ENCODE measurements at regions not wholly inside any gene's neighbourhood (a gene's known extent, or its start where the extent isn't known, plus 50 kb on each side); places are given as distances from the start of the nearest gene placed in this dataset.
"Not testable (repeated sequence)": the region's sequence is repeated elsewhere in the genome, so short reads cannot be mapped to it uniquely, and the experiment has no call there.

- Mint-ChIP-seq H3K9me3 (ENCODE audit: low read depth) (peaks cover 4% of the 10 kb centered on the region), H3K27me3 (no peaks in the 10 kb centered on the region), H3K4me3 (ENCODE audit: low read depth) (no peak overlapping the region), H3K4me1 (ENCODE audit: low read depth) (peaks cover 8% of the 10 kb centered on the region), H3K36me3 (ENCODE audit: insufficient read depth) (peaks cover 3% of the 10 kb centered on the region), H3K27ac (no peak overlapping the region)
- no peak for TF ChIP-seq CTCF (IDR thresholded peaks at IDR 0.05; ENCODE audit: unreplicated experiment)
- DNase-seq (ENCODE audit: low spot score, unreplicated experiment), result no peak
Observed at GRCh38 chr13:63737418-63737817, 2321.8 kb upstream of the PCDH20 start.

GRCh38 chr13:63731896-63732295 lies 2316.2 kb upstream of the PCDH20 start:
- Mint-ChIP-seq H3K27ac (no peak overlapping the region), H3K4me1 (ENCODE audit: low read depth) (peaks cover 19% of the 10 kb centered on the region)

GRCh38 chr13:63712159-63712558 lies 2296.5 kb upstream of the PCDH20 start:
- H3K27me3 Mint-ChIP-seq; H3K27ac Mint-ChIP-seq; DNase-seq (ENCODE audit: low spot score, unreplicated experiment); H3K9me3 Mint-ChIP-seq (ENCODE audit: low read depth); H3K36me3 Mint-ChIP-seq (ENCODE audit: insufficient read depth); H3K4me3 Mint-ChIP-seq (ENCODE audit: low read depth); H3K4me1 Mint-ChIP-seq (ENCODE audit: low read depth): not testable (repeated sequence)

More at GRCh38 chr13:63731896-63732295, 2316.2 kb upstream of the PCDH20 start:
- no peak for TF ChIP-seq CTCF (IDR thresholded peaks at IDR 0.05; ENCODE audit: unreplicated experiment)
- Mint-ChIP-seq H3K9me3 (ENCODE audit: low read depth) (peaks cover 2% of the 10 kb centered on the region), H3K36me3 (ENCODE audit: insufficient read depth) (peaks cover 1% of the 10 kb centered on the region), H3K4me3 (ENCODE audit: low read depth) (no peak overlapping the region), H3K27me3 (peaks cover 3% of the 10 kb centered on the region)
- DNase-seq (ENCODE audit: low spot score, unreplicated experiment), result no peak

- TF ChIP-seq CTCF (IDR thresholded peaks at IDR 0.05; ENCODE audit: unreplicated experiment), result no peak
- Mint-ChIP-seq H3K4me3 (ENCODE audit: low read depth) (no peak overlapping the region), H3K27ac (no peak overlapping the region), H3K4me1 (ENCODE audit: low read depth) (no peaks in the 10 kb centered on the region), H3K36me3 (ENCODE audit: insufficient read depth) (no peaks in the 10 kb centered on the region), H3K9me3 (ENCODE audit: low read depth) (no peaks in the 10 kb centered on the region), H3K27me3 (no peaks in the 10 kb centered on the region)
- no peak for DNase-seq (ENCODE audit: low spot score, unreplicated experiment)
Observed at GRCh38 chr13:63706751-63707150, 2291.1 kb upstream of the PCDH20 start.

GRCh38 chr13:63704521-63704920 lies 2288.9 kb upstream of the PCDH20 start:
- TF ChIP-seq CTCF (IDR thresholded peaks at IDR 0.05; ENCODE audit: unreplicated experiment), result no peak
- Mint-ChIP-seq H3K4me3 (ENCODE audit: low read depth) (no peak overlapping the region), H3K36me3 (ENCODE audit: insufficient read depth) (no peaks in the 10 kb centered on the region)

GRCh38 chr13:63700350-63700749 lies 2284.7 kb upstream of the PCDH20 start:
- Mint-ChIP-seq H3K36me3 (ENCODE audit: insufficient read depth) (no peaks in the 10 kb centered on the region), H3K27ac (no peak overlapping the region), H3K9me3 (ENCODE audit: low read depth) (no peaks in the 10 kb centered on the region), H3K4me1 (ENCODE audit: low read depth) (no peaks in the 10 kb centered on the region), H3K27me3 (no peaks in the 10 kb centered on the region), H3K4me3 (ENCODE audit: low read depth) (no peak overlapping the region)
- no peak for TF ChIP-seq CTCF (IDR thresholded peaks at IDR 0.05; ENCODE audit: unreplicated experiment)
- no peak for DNase-seq (ENCODE audit: low spot score, unreplicated experiment)

More at GRCh38 chr13:63704521-63704920, 2288.9 kb upstream of the PCDH20 start:
- Mint-ChIP-seq H3K4me1 (ENCODE audit: low read depth) (no peaks in the 10 kb centered on the region), H3K9me3 (ENCODE audit: low read depth) (no peaks in the 10 kb centered on the region), H3K27ac (no peak overlapping the region), H3K27me3 (no peaks in the 10 kb centered on the region)
- no peak for DNase-seq (ENCODE audit: low spot score, unreplicated experiment)
